NCI-H774 (cell line): ENCODE measurements at regions not wholly inside any gene's neighbourhood (a gene's known extent, or its start where the extent isn't known, plus 50 kb on each side); places are given as distances from the start of the nearest gene placed in this dataset.

Experiments used
- DNase-seq: peaks from one replicate; lab custom pipeline; 2025; lab: John Stamatoyannopoulos, UW

DNA sequence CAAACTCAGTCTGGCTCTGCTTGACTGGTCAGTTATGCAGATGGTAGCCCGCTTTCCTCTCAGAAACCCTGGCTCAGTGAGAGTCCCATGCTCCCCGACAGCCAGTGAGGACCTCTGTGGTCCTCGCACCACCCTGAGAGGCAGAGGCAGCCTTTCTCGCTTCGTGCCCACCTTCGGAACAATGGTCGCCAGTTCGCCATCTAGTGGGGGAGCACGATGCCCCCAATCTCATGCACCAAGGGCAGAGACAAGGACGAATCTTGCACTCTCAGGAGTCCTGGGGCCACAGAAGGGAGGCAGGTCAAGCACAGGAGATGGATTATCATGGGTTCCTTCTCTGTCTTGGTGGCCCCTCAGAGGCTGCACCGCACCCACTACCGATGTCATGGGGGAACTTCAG, 75.2 kb downstream of the RHCG start:
- DNase-seq, result no peak

- DNase-seq, result no peak
These were observed 76.9 kb downstream of the RHCG start for GRCh38 chr15:89419370-89419984.

DNA sequence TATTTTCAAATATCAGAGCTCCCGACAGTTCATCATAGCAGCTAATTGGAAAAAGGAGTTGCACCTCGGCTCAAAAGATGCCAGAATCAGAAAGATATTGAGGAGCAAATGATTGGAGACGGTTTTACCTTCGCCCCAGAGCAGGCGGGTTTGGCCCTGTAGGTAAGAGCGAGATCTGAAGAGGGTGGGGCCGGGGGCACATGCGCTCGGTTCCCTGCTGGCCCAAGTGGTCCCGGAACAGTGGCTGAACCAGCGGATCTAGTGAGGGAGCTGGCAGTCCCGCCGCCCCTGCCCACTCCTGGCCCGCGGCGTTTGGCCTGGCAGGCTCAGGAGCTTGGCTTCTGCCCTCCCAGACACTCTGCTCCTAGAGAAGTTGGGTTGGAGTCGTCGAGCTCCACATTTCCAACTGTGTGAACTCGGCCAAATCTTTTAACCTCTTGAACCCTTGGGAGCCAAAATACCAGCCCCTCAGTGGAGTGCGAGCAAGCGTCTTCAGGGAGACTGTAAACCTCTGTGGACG, 79.1 kb downstream of the RHCG start:
- no peak for DNase-seq

DNA sequence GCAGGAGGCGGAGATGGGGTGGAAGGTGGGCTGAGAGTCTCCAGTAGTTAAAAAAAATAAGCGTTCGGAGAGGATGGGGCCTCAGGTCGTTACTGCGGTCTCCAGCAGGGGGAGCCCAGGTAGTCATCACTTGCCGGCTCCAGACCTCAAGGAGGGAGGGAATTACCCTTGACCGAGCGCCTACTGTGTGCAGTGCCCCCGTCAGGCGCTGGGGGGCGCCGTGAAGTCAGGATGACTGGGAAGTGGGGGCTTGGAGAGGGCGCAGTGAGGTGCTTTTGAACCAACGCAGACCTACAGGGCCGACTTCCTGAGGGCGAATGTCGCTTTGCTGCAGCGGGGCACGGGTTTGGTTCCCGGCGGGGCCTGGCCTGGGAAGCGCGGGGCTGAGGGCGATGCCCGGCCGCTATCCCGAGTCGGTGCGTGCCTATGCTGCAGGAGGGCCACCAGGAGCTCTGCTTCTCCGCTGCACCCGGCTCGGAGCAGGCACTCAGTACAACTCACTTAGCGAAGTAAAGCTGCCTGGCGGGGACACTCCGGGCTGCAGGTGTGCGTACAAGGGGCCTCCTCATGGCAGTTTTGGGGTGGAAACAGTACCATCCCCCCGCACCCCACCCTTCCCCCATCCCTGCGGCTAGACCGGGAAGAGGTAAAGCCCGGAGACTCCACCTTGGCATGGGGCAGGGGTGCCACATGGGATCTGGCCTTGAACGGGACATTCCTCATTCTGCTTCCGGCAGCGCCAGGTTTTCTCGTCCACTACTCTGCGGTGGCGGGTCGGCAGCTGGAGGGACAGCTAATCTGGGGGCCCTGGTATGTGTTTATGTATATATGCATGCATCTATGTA, 79.8 kb downstream of the RHCG start:
- DNase-seq, result peak; percentile 58

DNA sequence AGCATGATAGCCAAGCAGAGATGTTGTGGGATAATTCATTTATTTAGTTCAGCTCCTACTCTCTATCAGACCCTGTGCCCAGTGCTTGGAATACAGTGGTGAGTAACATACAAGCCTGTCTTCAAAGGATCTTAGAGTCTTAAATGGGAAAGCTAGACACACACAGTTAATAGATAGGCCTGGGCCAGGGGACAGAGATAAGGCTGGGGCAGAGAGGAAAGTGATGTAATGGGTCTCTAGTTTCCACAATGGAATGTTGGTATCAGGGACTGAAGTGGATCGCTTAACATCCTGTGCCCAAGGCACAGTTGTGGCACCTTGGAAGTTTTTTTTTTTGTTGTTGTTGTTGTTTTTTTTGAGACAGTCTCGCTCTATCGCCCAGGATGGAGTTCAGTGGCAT, 79.9 kb upstream of the POLG start:
- DNase-seq, result no peak

- DNase-seq, result no peak
These were observed 79.3 kb upstream of the POLG start for GRCh38 chr15:89413877-89414276.

DNA sequence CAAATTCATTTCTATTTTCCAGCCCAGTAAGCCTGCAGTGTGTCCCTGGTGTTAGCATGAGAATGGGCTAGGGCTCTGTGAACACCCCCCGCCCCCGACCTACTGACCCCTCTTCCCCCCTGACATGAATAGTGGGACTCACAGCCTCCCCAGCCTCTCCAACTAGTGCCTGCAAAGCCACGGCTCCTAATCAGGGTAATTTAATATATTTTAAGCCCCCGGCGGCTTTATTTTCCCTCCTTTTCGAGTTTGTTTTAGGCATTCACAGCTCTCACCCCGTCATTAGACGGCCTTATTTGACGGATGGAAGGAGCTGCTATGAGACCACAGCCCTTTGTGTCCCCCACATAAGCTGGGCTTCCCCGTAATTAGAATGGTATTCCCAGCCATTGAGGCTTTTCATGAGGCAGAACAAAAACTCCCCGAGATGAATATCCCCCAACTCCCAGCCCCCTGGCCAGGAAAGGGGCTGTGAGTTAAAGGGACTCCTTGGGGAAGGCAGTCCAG, 78.3 kb upstream of the POLG start:
- no peak for DNase-seq

DNA sequence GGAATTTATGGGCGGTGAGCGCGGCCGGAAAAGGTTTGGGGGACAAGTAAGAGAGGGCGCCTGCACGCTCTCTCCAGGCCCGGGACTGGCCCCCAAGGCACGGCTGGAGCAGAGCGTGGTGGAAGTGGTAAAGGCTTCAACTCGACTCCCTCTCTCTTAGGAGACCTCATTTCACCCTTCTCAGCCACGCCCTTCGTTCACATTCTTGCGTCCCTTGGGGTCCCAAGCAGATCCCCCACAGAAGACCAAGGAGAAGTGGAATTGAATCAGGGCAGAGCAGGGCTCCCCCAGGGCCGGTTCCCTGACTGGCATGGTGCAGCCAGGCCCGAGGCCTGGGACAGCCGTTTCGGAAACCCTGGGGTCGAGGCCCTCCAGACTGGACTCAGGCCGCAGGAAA, 75.4 kb upstream of the POLG start:
- DNase-seq, result no peak

GRCh38 chr15:89409184-89410038, 74.8 kb upstream of the POLG start:
- no peak for DNase-seq

DNA sequence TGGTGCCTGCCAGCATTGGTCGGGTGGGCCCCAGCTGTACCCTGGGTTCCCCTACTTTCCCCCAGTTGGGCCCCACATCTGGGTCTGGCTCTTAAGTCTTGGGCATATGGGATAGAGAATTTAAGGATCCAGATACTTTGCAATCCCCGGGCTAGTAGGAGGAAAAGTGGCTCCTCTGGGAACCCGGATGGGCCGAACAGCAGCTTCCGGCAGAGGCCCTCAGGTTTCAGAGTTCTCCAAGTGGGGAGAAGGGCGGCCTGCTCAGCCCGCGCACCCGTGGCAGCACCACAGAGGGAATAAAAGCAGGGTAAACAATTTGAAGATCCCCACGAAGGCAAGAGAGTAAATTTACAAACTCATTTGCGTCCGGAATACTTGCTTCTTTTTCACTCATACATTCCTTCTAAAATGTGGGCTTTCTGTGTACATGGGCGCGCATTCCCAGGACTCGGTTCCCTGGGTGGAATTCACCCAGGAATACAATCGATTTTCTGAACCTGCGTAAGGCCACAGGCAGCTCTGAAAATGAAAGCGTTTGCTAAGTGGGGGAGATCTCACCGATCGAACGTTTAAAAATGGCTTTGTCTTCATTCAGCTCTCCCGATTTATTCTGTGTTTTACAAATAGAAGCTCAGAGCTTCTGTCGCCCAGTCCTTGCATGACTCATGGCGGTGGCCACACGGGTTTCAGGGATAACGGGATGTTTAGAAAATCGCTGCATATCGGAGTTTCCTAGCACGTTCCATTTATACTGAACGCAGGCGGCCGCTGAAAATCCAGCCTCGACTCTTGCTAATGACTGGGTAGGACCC, 74.0 kb upstream of the POLG start:
- no peak for DNase-seq

- DNase-seq, result no peak
These were observed 72.5 kb upstream of the POLG start for GRCh38 chr15:89406940-89407607.

DNA sequence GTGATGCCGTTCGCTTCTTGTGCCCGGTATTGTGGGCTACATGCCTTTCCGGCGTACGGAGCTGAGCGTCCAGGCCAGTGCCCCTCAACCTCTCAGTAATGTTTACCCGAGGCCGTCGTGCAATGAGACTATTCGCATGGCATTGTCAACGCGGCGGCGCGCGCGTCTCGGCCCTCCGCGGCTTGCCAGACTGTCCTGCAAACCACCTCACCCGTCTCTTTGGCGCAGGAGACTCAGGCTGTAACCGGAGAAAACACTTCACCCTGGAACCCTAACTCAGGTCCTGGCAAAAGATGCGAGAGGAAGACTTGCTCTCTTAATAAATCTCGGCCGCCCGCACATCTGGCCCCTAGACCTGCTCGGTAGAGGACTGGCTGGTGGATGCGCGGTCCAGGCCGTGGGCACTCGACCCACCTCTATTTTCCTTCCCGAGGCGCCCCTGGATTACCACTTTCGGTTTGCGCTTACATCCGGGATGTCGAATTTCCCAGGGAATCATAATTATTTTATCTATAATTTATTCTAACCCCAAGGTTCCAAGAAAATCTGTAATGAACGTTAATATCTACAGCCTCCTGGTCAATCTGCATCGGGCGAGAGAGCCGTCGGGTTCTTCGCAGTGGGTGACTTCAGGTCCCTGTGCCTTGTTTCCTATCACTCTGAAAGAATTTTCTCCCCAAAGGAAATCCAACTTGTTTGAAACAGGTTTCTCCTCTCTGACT, 71.8 kb upstream of the POLG start:
- no peak for DNase-seq

DNA sequence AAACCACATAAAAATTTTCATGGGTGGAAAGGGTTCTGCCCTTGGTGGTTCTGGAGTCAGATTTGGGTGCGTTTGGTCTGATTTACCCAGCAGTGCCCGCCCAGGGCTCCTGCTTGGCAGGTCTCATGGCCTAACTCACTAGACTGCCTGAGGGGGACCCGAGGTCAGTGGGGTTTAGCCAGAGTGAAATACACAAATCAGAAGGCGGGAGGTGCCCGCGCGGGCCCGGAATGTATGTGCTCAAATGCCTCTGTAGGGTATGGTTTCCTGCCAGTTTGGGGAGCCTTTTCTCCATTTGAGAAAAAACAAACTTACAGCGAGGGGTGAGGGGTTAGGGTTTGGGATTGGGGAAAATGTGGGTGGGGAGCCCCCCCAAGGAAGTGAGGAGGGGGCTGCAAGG, 70.9 kb upstream of the POLG start:
- no peak for DNase-seq

DNA sequence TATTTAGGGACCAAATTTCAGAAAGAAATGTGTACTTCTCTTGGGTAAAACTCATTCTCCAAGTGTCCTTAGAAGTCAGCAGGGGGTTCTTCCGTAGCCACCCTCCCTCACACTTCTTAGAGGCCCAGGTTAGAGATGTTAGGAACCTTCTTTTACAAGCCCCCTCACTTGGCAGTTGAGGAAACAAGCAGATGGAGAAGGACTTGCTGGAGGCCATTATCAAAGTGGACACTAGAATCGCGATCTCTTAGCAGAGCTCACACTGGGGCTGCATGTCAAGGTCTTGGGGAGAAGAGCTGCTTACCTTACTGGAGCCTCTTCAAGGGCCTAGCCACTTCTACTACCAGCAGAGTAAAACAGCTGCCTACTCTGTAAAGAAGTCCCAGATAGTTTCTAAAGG, 69.4 kb upstream of the POLG start:
- no peak for DNase-seq

- no peak for DNase-seq
These were observed 67.8 kb upstream of the POLG start for GRCh38 chr15:89402518-89402805.

DNA sequence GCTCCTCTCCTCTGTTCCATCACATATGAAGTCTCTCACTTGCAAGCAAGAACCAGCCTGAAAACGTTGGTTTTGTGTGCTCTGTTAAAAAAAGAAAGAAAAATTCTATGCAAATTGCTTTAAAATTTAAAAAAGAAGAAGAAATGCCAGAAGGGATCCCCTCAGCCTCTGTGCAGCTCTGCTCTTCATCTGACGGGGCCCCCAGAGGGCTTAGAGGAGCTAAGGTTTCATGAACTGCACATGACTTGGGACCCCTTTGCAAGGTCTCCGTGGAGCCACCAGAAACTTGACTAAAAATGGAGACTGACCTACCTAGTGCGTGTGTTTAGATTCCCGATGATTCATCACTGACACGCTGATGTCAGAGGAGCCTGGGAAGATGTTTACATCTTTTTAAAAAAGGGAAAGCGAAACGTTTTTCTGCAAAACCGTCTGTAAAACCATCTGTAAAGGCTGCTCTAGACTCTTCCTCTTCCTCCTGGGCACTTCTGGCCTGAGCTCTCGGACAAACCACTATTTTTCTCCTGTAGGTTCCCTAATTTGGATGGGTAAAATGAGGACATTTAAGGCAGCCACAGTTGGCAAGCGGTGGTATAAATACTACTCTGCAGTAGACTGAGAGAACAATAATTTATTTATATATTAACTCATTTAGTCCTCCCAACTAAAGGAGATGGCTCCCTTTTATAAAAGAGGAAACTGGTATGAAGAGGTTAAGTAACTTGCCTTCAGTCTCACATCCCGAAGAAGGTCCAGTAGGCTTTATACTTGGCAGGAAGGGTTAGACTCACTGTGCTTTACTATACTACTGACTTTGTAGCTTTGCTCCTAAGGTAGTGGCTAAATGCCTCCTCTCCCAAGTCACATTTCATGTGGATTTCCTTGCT, 67.2 kb upstream of the POLG start:
- no peak for DNase-seq

DNA sequence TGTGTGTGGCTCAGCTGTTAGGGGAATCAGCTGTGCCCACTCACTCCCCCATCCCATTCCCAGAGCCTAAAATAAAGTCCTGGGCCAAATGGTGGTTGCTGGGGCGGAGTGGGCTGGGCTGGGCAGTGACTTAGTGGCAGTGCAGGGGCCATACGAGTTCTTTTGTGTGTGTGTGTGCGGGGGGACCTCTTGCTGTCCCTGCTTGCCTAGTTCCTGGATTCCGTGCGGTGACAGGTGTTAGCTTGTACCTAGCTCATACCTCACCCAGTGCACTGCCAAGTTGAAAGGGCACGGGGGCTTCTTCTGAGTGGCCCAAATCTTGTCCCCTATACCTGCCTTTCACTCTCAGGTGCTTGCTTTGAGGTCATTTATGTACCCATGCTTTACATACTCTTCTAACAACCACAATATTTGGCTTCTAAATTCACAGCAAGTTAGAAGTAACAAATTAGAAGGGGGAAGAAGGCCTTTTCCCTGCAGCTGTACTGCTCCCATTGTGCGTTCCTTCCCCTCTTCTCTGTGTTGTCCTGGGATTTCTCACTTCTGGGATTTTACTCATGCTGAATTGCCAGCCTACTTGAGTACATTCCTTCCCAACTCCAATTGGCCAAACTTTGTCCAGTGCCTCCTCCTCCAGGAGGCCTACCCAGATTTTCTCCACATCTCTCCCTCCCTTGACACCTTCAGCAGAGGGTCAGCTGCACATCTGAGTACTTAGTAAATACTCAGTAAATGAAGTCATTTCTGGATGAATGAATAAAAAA, 66.3 kb upstream of the POLG start:
- no peak for DNase-seq

- peak; percentile 34 for DNase-seq
These were observed 65.6 kb upstream of the POLG start for GRCh38 chr15:89400116-89400781.
